GM12891 (cell line): ENCODE measurements at regions not wholly inside any gene's neighbourhood (a gene's known extent, or its start where the extent isn't known, plus 50 kb on each side); places are given as distances from the start of the nearest gene placed in this dataset.

Experiments used
- POLR2A ChIP-seq: IDR thresholded peaks from 2 replicates; pipeline ENCODE4 v1.6.1; 2011; ENCODE audit warnings: low read depth, low read length, control low read depth
- TAF1 ChIP-seq: IDR thresholded peaks from 2 replicates; pipeline ENCODE4 v1.6.1; 2011; ENCODE audit warnings: low read depth, low read length, control low read depth

DNA sequence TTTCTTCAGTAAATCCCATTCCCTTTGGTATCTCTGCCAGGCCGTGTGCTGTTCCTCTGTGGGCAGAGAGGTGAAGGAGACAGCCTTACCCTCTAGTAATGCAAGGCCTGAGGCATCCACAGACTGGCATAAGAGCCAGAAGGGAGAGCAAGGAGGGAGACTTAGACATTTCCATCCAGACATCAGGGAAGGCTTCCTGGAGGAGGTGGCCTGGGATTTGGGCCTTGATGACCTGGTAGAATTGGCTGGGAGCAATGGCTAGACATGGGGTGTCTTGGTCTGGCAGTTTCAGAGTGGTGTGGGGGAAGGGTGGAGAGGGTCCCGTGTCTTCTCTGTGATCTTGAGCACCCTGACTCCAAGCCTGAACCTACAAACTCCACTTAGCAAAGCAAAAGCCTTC is 81.8 kb downstream of the RHOB start:
- TF ChIP-seq POLR2A: no peak
- no peak for TF ChIP-seq TAF1
